Activated T-cell treated with anti-CD3 and anti-CD28 coated beads for 4 hours (primary cell): ENCODE measurements at regions not wholly inside any gene's neighbourhood (a gene's known extent, or its start where the extent isn't known, plus 50 kb on each side); places are given as distances from the start of the nearest gene placed in this dataset.

Source experiments
- DNase-seq: peaks from one replicate; pipeline ENCODE4 v3.0.0-alpha.2; 2020

GRCh38 chr21:15494481-15494880, 235.3 kb upstream of the USP25 start:
- DNase-seq, result no peak

GRCh38 chr21:15495965-15496364, 233.8 kb upstream of the USP25 start:
- no peak for DNase-seq

GRCh38 chr21:15496911-15497310, 232.9 kb upstream of the USP25 start:
- DNase-seq, result no peak

- no peak for DNase-seq
These were observed 231.3 kb upstream of the USP25 start for GRCh38 chr21:15498455-15498854.

- no peak for DNase-seq
These were observed 223.7 kb upstream of the USP25 start for GRCh38 chr21:15506086-15506485.

GRCh38 chr21:15508554-15508953, 221.2 kb upstream of the USP25 start:
- no peak for DNase-seq

GRCh38 chr21:15514073-15514946, 215.5 kb upstream of the USP25 start:
- DNase-seq, result peak; percentile 36

GRCh38 chr21:15515908-15516307, 213.9 kb upstream of the USP25 start:
- no peak for DNase-seq

GRCh38 chr21:15517394-15517793, 212.4 kb upstream of the USP25 start:
- DNase-seq, result no peak

- DNase-seq, result no peak
These were observed 208.8 kb upstream of the USP25 start for GRCh38 chr21:15520811-15521643.

GRCh38 chr21:15521644-15522001, 208.2 kb upstream of the USP25 start:
- no peak for DNase-seq

GRCh38 chr21:15522148-15522547, 207.6 kb upstream of the USP25 start:
- DNase-seq, result no peak

GRCh38 chr21:15524855-15525254, 204.9 kb upstream of the USP25 start:
- no peak for DNase-seq

GRCh38 chr21:15526798-15527197, 203.0 kb upstream of the USP25 start:
- no peak for DNase-seq

- DNase-seq, result no peak
These were observed 201.4 kb upstream of the USP25 start for GRCh38 chr21:15528346-15528745.

GRCh38 chr21:15531986-15532385, 197.8 kb upstream of the USP25 start:
- no peak for DNase-seq

GRCh38 chr21:15533618-15534017, 196.2 kb upstream of the USP25 start:
- DNase-seq, result no peak

- no peak for DNase-seq
These were observed 195.3 kb upstream of the USP25 start for GRCh38 chr21:15534450-15534886.

- no peak for DNase-seq
These were observed 190.4 kb upstream of the USP25 start for GRCh38 chr21:15539376-15539775.

GRCh38 chr21:15543473-15543872, 186.3 kb upstream of the USP25 start:
- DNase-seq, result no peak

GRCh38 chr21:15549671-15550070, 180.1 kb upstream of the USP25 start:
- no peak for DNase-seq

GRCh38 chr21:15552914-15553494, 176.8 kb upstream of the USP25 start:
- no peak for DNase-seq

GRCh38 chr21:15557925-15558324, 171.9 kb upstream of the USP25 start:
- no peak for DNase-seq

- DNase-seq, result no peak
These were observed 170.9 kb upstream of the USP25 start for GRCh38 chr21:15558884-15559283.
